GM12891 (cell line): ENCODE measurements at regions not wholly inside any gene's neighbourhood (a gene's known extent, or its start where the extent isn't known, plus 50 kb on each side); places are given as distances from the start of the nearest gene placed in this dataset.

Experiments
- POLR2A ChIP-seq: IDR thresholded peaks from 2 replicates; pipeline ENCODE4 v1.6.1; 2011; ENCODE audit warnings: low read depth, low read length, control low read depth
- POLR2AphosphoS5 ChIP-seq: IDR thresholded peaks from 2 replicates; pipeline ENCODE4 v1.6.1; 2011; ENCODE audit warnings: low read depth, low read length, control low read depth
- TAF1 ChIP-seq: IDR thresholded peaks from 2 replicates; pipeline ENCODE4 v1.6.1; 2011; ENCODE audit warnings: low read depth, low read length, control low read depth

DNA sequence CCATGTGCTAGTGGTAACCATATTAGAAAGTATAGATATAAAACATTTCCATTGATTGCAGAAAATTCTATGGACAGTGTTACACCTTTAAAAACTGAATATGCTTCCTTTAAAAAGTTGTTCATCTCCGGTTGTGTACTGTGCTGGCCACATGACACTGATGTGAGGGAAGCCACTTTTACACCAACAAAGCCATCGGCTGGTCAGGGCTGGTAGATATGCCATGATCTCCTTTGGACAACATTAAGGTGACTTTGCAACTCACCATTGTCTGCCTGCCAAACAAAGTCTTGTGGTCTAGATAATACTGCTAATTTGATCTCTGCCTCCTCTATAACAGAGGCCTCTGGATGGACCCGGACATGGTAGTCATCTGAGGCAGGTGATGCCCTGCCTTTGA lies 156.0 kb upstream of the RARB start:
- TF ChIP-seq POLR2AphosphoS5 = no peak
- no peak for TF ChIP-seq POLR2A
- no peak for TF ChIP-seq TAF1
